Caco-2 (cell line): ENCODE measurements at regions not wholly inside any gene's neighbourhood (a gene's known extent, or its start where the extent isn't known, plus 50 kb on each side); places are given as distances from the start of the nearest gene placed in this dataset.
A peak's percentile ranks its signal among the peaks of the same experiment; 100 is the strongest.

ENCODE experiments used
- BruUV-seq: library from RNA; stranded (reverse); fragments of 400-500 nt; replicated peaks from 2 replicates; lab custom pipeline; 2021; lab: Mats Ljungman, UMichigan
- CTCF ChIA-PET: fragments of 300-600 bp; sonication (Branson Sonifier 250); formaldehyde crosslinking; loops from one replicate; lab custom pipeline; 2022; ENCODE audit warnings: antibody characterized with exemption; lab: Charles Lee
- POLR2A ChIA-PET: fragments of 300-600 bp; sonication (Branson Sonifier 250); formaldehyde crosslinking; loops from one replicate; lab custom pipeline; 2022; ENCODE audit warnings: antibody characterized with exemption; lab: Charles Lee
- DNase-seq, 2 experiments: peaks; one replicate each; pipeline versions ENCODE4 v3.0.0 to v3.0.0-alpha.2; 2020 to 2022
- H3K27me3 ChIP-seq: replicated peaks from 2 replicates; pipeline ENCODE4 v1.6.0; 2011; ENCODE audit warnings: low read length; ENCODE audit not compliant: control insufficient read depth, insufficient read depth
- H3K36me3 ChIP-seq: 2 replicates; pipeline ENCODE4 v1.5.1; 2011; ENCODE audit warnings: low read length; ENCODE audit not compliant: control insufficient read depth, insufficient read depth
- H3K4me1 ChIP-seq: fragments of 250-450 bp; sonication (Bioruptor Pico); 2 replicates; pipeline ENCODE4 v1.5.1; 2020; ENCODE audit warnings: mild to moderate bottlenecking
- H3K4me3 ChIP-seq: 2 replicates; pipeline ENCODE4 v1.5.1; 2011; ENCODE audit warnings: low read depth, mild to moderate bottlenecking, control low read depth, low read length
- H3K9me3 ChIP-seq: fragments of 250-450 bp; sonication (Bioruptor Pico); 2 replicates; pipeline ENCODE4 v1.5.1; 2020; ENCODE audit warnings: mild to moderate bottlenecking, moderate library complexity
- H3K27ac Mint-ChIP-seq: one replicate; pipeline ENCODE4 v1.8.0; 2022; ENCODE audit warnings: mixed read lengths; ENCODE audit not compliant: unreplicated experiment
- H3K27me3 Mint-ChIP-seq: one replicate; pipeline ENCODE4 v1.8.0; 2022; ENCODE audit warnings: mixed read lengths; ENCODE audit not compliant: insufficient read depth, unreplicated experiment
- H3K36me3 Mint-ChIP-seq: one replicate; pipeline ENCODE4 v1.8.0; 2022; ENCODE audit warnings: mild to moderate bottlenecking, mixed read lengths; ENCODE audit not compliant: insufficient read depth, unreplicated experiment
- H3K4me1 Mint-ChIP-seq: one replicate; pipeline ENCODE4 v1.8.0; 2022; ENCODE audit warnings: low read depth, mixed read lengths; ENCODE audit not compliant: unreplicated experiment
- H3K4me3 Mint-ChIP-seq: one replicate; pipeline ENCODE4 v1.8.0; 2022; ENCODE audit warnings: mild to moderate bottlenecking, moderate library complexity, mixed read lengths; ENCODE audit not compliant: unreplicated experiment
- H3K9me3 Mint-ChIP-seq: one replicate; pipeline ENCODE4 v1.8.0; 2022; ENCODE audit warnings: mixed read lengths; ENCODE audit not compliant: unreplicated experiment
- CTCF ChIP-seq, 2 experiments: fragments of 200-600 bp in 1 of 2; IDR thresholded peaks; 1 replicate in 1 of 2; 2 replicates in 1 of 2; pipeline versions ENCODE4 v1.5.1 to v1.8.0; 2011 to 2022; ENCODE audit warnings: antibody characterized with exemption in 1 of 2, control low read depth in 1 of 2, inconsistent platforms in 1 of 2, low read depth in 1 of 2, low read length in 1 of 2, mild to moderate bottlenecking in 1 of 2, moderate library complexity in 1 of 2; ENCODE audit not compliant: insufficient read depth in 1 of 2, severe bottlenecking in 1 of 2, unreplicated experiment in 1 of 2
- intact Hi-C: fragments of 100-400 bp; cut with micrococcal nuclease; formaldehyde crosslinking; loops from one replicate; pipeline ENCODE4 v1.10.0; 2022; ENCODE audit not compliant: unreplicated experiment

- no peak overlapping the region for H3K27ac Mint-ChIP-seq
- DNase-seq, result no peak
- Histone ChIP-seq H3K9me3 (no peaks in the 10 kb centered on the region), H3K27me3 (no peaks in the 10 kb centered on the region; the same call in 1 of the 2 replicates), H3K4me3 (no peak overlapping the region), H3K4me1 (no peaks in the 10 kb centered on the region), H3K36me3 (no peaks in the 10 kb centered on the region)
- no peaks in the 10 kb centered on the region for H3K4me1 Mint-ChIP-seq
- ChIA-PET POLR2A (no interaction called here), CTCF (no interaction called here)
- TF ChIP-seq CTCF (IDR thresholded peaks at IDR 0.05; ENCODE audit: insufficient read depth in 1 of 2, low read depth in 1 of 2, low read length in 1 of 2, severe bottlenecking in 1 of 2, unreplicated experiment in 1 of 2), result no peak
- peaks cover 9% of the 10 kb centered on the region for H3K27me3 Mint-ChIP-seq
- intact Hi-C loops, result no loop called here
- H3K36me3 Mint-ChIP-seq, result no peaks in the 10 kb centered on the region
- H3K4me3 Mint-ChIP-seq, result no peak overlapping the region
- no TSS peak for BruUV-seq
- no peaks in the 10 kb centered on the region for H3K9me3 Mint-ChIP-seq
Observed at GRCh38 chr19:30699871-30700280, 327.7 kb downstream of the ZNF536 start.

GRCh38 chr19:30696514-30696913 lies 324.3 kb downstream of the ZNF536 start:
- no peaks in the 10 kb centered on the region; the same call in 1 of the 2 replicates for H3K27me3 ChIP-seq
- ChIA-PET CTCF (no interaction called here), POLR2A (no interaction called here)
- Mint-ChIP-seq H3K4me3 (no peak overlapping the region), H3K27me3 (peaks cover 10% of the 10 kb centered on the region), H3K9me3 (no peaks in the 10 kb centered on the region), H3K27ac (no peak overlapping the region), H3K36me3 (no peaks in the 10 kb centered on the region), H3K4me1 (no peaks in the 10 kb centered on the region)
- peak in 1 of 2 experiments; percentile 19 for DNase-seq
- H3K4me3 ChIP-seq, result no peak overlapping the region
- intact Hi-C loops, result no loop called here
- no peaks in the 10 kb centered on the region for H3K4me1 ChIP-seq
- H3K9me3 ChIP-seq, result no peaks in the 10 kb centered on the region
- no TSS peak for BruUV-seq
- no peaks in the 10 kb centered on the region for H3K36me3 ChIP-seq
- TF ChIP-seq CTCF (IDR thresholded peaks at IDR 0.05; ENCODE audit: insufficient read depth in 1 of 2, low read depth in 1 of 2, low read length in 1 of 2, severe bottlenecking in 1 of 2, unreplicated experiment in 1 of 2), result peak; percentile 24 to 28

- CTCF ChIA-PET, result no interaction called here
- Histone ChIP-seq H3K4me3 (no peak overlapping the region), H3K27me3 (no peaks in the 10 kb centered on the region; the same call in 1 of the 2 replicates), H3K36me3 (no peaks in the 10 kb centered on the region), H3K9me3 (no peaks in the 10 kb centered on the region), H3K4me1 (no peaks in the 10 kb centered on the region)
- no peaks in the 10 kb centered on the region for H3K36me3 Mint-ChIP-seq
- H3K27me3 Mint-ChIP-seq, result peaks cover 12% of the 10 kb centered on the region
- no peaks in the 10 kb centered on the region for H3K9me3 Mint-ChIP-seq
- no peak for DNase-seq
- intact Hi-C loops, result no loop called here
- no peak overlapping the region for H3K4me3 Mint-ChIP-seq
- peak; percentile 9 to 33 for TF ChIP-seq CTCF (IDR thresholded peaks at IDR 0.05; ENCODE audit: insufficient read depth in 1 of 2, low read depth in 1 of 2, low read length in 1 of 2, severe bottlenecking in 1 of 2, unreplicated experiment in 1 of 2)
- no peaks in the 10 kb centered on the region for H3K4me1 Mint-ChIP-seq
- POLR2A ChIA-PET, result no interaction called here
- no TSS peak for BruUV-seq
- H3K27ac Mint-ChIP-seq, result no peak overlapping the region
Observed at GRCh38 chr19:30695171-30695875, 323.1 kb downstream of the ZNF536 start.
